ENCODE measurements at regions not wholly inside any gene's neighbourhood (a gene's known extent, or its start where the extent isn't known, plus 50 kb on each side); places are given as distances from the start of the nearest gene placed in this dataset.

GRCh38 chr3:150030841-150031240 lies 60.1 kb upstream of the PFN2 start:
- TF ChIP-seq CTCF (conservative IDR thresholded peaks at IDR 0.05) (no peak), ZFX (IDR thresholded peaks at IDR 0.05) (no peak)

Data from C4-2B (cell line).